Smooth muscle cell (in vitro differentiated cells): ENCODE measurements at regions not wholly inside any gene's neighbourhood (a gene's known extent, or its start where the extent isn't known, plus 50 kb on each side); places are given as distances from the start of the nearest gene placed in this dataset.
"Not testable (repeated sequence)": the region's sequence is repeated elsewhere in the genome, so short reads cannot be mapped to it uniquely, and the experiment has no call there.

Experiments used
- DNase-seq: peaks from one replicate; lab custom pipeline; 2025; ENCODE audit not compliant: unreplicated experiment; lab: John Stamatoyannopoulos, UW
- H2AFZ ChIP-seq: fragments of 200-600 bp; sonication (generic); 2 replicates; pipeline ENCODE4 v1.6.0; 2016; ENCODE audit warnings: antibody characterized with exemption, low read depth, mild to moderate bottlenecking
- H3F3A ChIP-seq: fragments of 200-600 bp; sonication (generic); 2 replicates; pipeline ENCODE4 v1.6.0; 2017; ENCODE audit warnings: antibody characterized with exemption, low read depth
- H3K27ac ChIP-seq: fragments of 200-600 bp; sonication (generic); 2 replicates; pipeline ENCODE4 v1.5.1; 2016; ENCODE audit warnings: low read depth, mild to moderate bottlenecking
- H3K27me3 ChIP-seq: fragments of 200-600 bp; sonication (generic); 2 replicates; pipeline ENCODE4 v1.6.1; 2016; ENCODE audit warnings: low read depth, mild to moderate bottlenecking
- H3K36me3 ChIP-seq: fragments of 200-600 bp; sonication (generic); 2 replicates; pipeline ENCODE4 v1.5.1; 2016; ENCODE audit warnings: low read depth
- H3K4me1 ChIP-seq: fragments of 200-600 bp; sonication (generic); 2 replicates; pipeline ENCODE4 v1.5.1; 2016; ENCODE audit warnings: low read depth
- H3K4me2 ChIP-seq: fragments of 200-600 bp; sonication (generic); 2 replicates; pipeline ENCODE4 v1.6.0; 2016; ENCODE audit warnings: mild to moderate bottlenecking
- H3K4me3 ChIP-seq: fragments of 200-600 bp; sonication (generic); 2 replicates; pipeline ENCODE4 v1.5.1; 2016; ENCODE audit warnings: mild to moderate bottlenecking
- H3K79me2 ChIP-seq: fragments of 200-600 bp; sonication (generic); 2 replicates; pipeline ENCODE4 v1.6.0; 2016; ENCODE audit warnings: low read depth, mild to moderate bottlenecking
- H3K9ac ChIP-seq: fragments of 200-600 bp; sonication (generic); 2 replicates; pipeline ENCODE4 v1.6.0; 2016; ENCODE audit warnings: low read depth
- H3K9me3 ChIP-seq: fragments of 200-600 bp; sonication (generic); replicated peaks from 2 replicates; pipeline ENCODE4 v1.5.1; 2016; ENCODE audit warnings: low read depth
- H4K20me1 ChIP-seq: fragments of 200-600 bp; sonication (generic); 2 replicates; pipeline ENCODE4 v1.6.0; 2016; ENCODE audit warnings: low read depth
- CTCF ChIP-seq: fragments of 200-600 bp; sonication (generic); IDR thresholded peaks from 2 replicates; pipeline ENCODE4 v1.5.1; 2017; ENCODE audit warnings: borderline replicate concordance, mild to moderate bottlenecking, antibody characterized with exemption; ENCODE audit not compliant: insufficient read depth, poor library complexity, severe bottlenecking
- WGBS: methylation state at CpG from one replicate; pipeline ENCODE4 v1.1.7; 2016; ENCODE audit warnings: low lambda C conversion rate; 5-methylcytosine and 5-hydroxymethylcytosine counted together

- Histone ChIP-seq H4K20me1 (no peaks in the 10 kb centered on the region), H3K27me3 (no peaks in the 10 kb centered on the region), H3K36me3 (no peaks in the 10 kb centered on the region), H3K4me1 (no peaks in the 10 kb centered on the region), H3F3A (no peaks in the 10 kb centered on the region), H3K27ac (no peak overlapping the region), H3K4me2 (peak overlapping the region; percentile 69), H2AFZ (no peak overlapping the region), H3K9me3 (no peaks in the 10 kb centered on the region), H3K4me3 (no peak overlapping the region), H3K9ac (no peak overlapping the region), H3K79me2 (no peaks in the 10 kb centered on the region)
- 54% methylated on average over 12 of the region's 13 CpGs for WGBS
- DNase-seq, result no peak
- no peak for TF ChIP-seq CTCF
These were observed 181.9 kb upstream of the ZNF469 start for GRCh38 chr16:88200896-88201185.

DNA sequence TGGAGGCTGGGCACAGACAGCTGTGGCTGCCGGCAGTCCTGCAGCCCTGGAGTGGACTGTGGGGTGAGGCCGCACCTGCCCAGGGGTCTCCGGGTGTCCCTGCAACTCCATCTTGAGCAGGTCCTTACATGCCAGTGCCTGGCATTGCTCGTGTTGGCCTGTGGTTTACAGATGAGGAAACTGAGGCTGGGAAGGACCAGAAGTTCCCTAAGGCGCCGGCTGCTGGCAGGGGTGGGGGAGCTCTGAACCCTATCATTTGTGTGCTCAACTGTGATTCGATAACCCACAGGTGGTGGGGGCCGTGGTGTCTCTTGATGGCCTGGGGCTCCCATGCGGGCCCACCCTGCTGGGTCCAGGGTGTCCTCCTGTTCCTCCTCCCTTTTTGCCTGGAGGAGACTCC, 181.1 kb upstream of the ZNF469 start:
- not testable (repeated sequence) for H3K36me3 ChIP-seq, H4K20me1 ChIP-seq, DNase-seq, H3K4me3 ChIP-seq, H3K4me1 ChIP-seq, H3K27ac ChIP-seq, H3F3A ChIP-seq, H3K9ac ChIP-seq, H3K9me3 ChIP-seq, H3K79me2 ChIP-seq, H2AFZ ChIP-seq, H3K4me2 ChIP-seq, H3K27me3 ChIP-seq
- 95% methylated on average over 9 of the region's 9 CpGs for WGBS

DNA sequence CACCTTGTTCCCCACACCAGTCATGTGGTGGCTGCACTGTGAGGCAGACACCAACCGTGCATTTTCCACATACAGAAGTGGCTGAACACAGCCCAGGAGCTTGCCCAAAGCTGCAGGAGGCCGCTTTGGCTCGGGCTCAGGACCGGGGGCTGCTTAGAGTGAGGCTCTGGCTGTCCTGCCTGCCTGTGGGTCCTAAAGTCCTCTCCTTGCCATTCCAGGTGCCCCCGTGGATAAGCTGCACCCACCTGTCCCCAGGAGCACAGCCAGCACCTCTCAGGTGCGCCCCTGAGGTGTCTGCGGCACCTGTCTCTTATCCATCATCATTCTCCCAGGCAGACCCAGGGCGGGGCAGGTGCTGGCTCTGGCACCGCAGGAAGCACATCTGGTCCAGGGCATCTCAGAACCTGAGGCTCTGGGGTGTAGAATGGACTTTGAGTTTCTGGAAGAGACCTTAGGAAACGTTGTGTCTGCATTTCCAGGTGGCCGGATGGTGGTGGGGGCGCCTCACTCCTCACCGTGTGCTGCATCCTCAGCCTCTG, 180.5 kb upstream of the ZNF469 start:
- Histone ChIP-seq H2AFZ (no peak overlapping the region), H3K27ac (no peak overlapping the region), H3K79me2 (no peaks in the 10 kb centered on the region), H3F3A (no peaks in the 10 kb centered on the region), H3K4me1 (no peaks in the 10 kb centered on the region), H3K4me3 (no peak overlapping the region), H3K9me3 (no peaks in the 10 kb centered on the region), H3K36me3 (no peaks in the 10 kb centered on the region), H3K4me2 (no peak overlapping the region), H4K20me1 (no peaks in the 10 kb centered on the region), H3K9ac (no peak overlapping the region), H3K27me3 (no peaks in the 10 kb centered on the region)
- DNase-seq, result no peak
- TF ChIP-seq CTCF, result no peak
- 92% methylated on average over 13 of the region's 13 CpGs for WGBS

DNA sequence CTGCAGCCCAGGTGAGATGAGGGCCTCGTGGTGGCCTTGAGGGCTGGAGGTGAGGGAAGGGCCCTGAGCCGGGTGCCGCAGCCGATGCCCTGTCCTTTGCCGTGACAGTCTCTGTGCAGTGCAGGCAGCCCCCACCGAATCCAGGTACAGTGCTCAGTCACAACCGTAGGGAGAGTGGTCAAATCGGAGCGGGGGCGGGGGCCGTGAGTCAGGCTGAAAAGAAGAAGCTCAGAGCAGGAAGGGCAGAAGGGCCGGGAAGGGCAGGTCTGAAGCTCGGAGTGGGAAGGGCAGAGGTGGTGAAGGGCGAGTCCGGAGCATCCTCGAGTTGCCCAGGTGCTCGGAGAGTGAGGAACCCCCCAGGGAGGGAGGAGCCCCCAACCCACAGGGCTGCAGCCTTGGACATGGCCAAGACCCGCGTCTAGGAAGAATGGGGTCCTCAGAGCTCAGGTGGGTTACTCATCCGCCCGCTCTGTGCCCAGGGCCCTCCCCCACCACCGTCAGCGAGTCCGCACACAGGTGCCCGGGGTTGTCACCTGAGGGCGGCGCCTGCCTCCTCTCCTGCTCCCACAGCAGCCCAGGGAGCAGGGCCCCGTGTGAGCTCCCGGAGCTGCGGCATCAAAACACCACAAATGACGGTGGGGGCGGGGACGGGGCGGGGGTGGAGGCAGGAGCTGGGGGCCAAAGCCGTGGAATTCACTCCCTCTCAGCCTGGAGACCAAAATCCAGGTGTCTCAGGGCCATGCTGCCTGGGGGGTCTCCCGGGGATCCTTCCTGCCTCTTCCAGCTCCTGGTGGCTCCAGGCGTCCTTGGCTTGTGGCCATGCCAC, 179.7 kb upstream of the ZNF469 start:
- H3K4me3 ChIP-seq, H3K27ac ChIP-seq, H3K4me2 ChIP-seq, DNase-seq, H3K79me2 ChIP-seq, H3K4me1 ChIP-seq, H2AFZ ChIP-seq, H4K20me1 ChIP-seq, H3K9ac ChIP-seq, H3K36me3 ChIP-seq, H3K9me3 ChIP-seq, H3F3A ChIP-seq, H3K27me3 ChIP-seq: not testable (repeated sequence)
- 89% methylated on average over 31 of the region's 37 CpGs for WGBS

DNA sequence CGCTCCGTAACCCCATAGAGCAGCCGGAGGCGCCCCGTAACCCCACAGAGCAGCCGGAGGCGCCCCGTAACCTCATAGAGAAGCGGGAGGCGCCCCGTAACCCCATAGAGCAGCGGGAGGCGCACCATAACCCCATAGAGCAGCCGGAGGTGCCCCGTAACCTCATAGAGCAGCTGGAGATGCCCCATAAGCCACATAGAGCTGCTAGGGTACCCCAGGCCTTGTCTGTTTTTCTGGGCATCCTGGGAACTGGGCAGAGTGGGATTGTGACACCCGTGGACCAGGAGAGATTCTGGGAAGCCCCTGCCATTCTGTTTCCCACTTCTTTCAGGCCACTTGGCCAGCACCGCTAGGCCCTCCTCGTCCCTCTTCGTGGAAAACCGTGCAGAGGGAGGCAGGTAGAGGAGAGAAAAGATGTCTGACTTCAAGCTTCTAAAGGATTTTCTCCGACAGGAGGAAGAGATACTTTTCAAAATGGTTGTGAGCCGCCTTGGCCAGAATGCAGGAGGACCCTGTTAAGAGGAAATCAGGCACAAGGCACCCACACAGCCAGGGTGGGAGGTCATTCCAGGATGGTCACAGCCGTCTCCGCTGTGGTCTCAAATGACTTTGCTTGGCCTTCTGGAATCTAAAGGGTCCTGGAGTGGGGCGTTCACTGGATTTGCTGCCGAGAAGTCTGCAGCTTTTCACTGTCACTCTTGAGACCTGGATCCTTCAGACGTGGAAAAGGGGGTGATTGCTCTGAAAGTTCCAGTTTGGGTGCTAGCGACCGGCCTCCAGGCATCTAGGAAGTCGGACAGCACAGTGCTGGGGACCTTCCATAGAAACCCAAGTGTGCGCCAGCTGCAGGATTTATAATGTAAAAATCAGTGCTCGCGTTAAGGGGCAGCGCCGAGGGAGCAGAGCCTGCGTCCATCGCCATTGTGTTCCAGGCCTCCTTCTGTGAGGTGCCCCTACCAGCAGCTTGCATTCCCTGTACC, 178.3 kb upstream of the ZNF469 start:
- WGBS, result 91% methylated on average over 37 of the region's 37 CpGs
- DNase-seq, result not testable (repeated sequence)

GRCh38 chr16:88205482-88205881, 177.3 kb upstream of the ZNF469 start:
- not testable (repeated sequence) for H3K36me3 ChIP-seq, DNase-seq, H4K20me1 ChIP-seq, H3K9ac ChIP-seq, H3F3A ChIP-seq, H3K4me1 ChIP-seq, H3K9me3 ChIP-seq, H2AFZ ChIP-seq, H3K27me3 ChIP-seq, H3K4me2 ChIP-seq, H3K27ac ChIP-seq, H3K4me3 ChIP-seq, H3K79me2 ChIP-seq
- 92% methylated on average over 17 of the region's 17 CpGs for WGBS

More for the DNA sequence above, 178.3 kb upstream of the ZNF469 start:
- H3K79me2 ChIP-seq, H3F3A ChIP-seq, H3K4me3 ChIP-seq, H4K20me1 ChIP-seq, H2AFZ ChIP-seq, H3K9ac ChIP-seq, H3K4me2 ChIP-seq, H3K27ac ChIP-seq, H3K9me3 ChIP-seq, H3K27me3 ChIP-seq, H3K4me1 ChIP-seq, H3K36me3 ChIP-seq: not testable (repeated sequence)
